GM21390 (cell line): ENCODE measurements at regions not wholly inside any gene's neighbourhood (a gene's known extent, or its start where the extent isn't known, plus 50 kb on each side); places are given as distances from the start of the nearest gene placed in this dataset.
"Not testable (repeated sequence)": the region's sequence is repeated elsewhere in the genome, so short reads cannot be mapped to it uniquely, and the experiment has no call there.

Experiments used
- ATAC-seq: cut with Tn5 transposase; IDR thresholded peaks from one replicate; pipeline ENCODE4 v1.9.1; 2021; ENCODE audit not compliant: unreplicated experiment

- ATAC-seq = no peak
Observed at GRCh38 chr7:68043546-68043945, 1046.9 kb downstream of the TYW1 start.

- no peak for ATAC-seq
Observed at GRCh38 chr7:68050627-68051026, 1054.0 kb downstream of the TYW1 start.

GRCh38 chr7:68058014-68058413 is 1061.4 kb downstream of the TYW1 start:
- ATAC-seq = no peak

- ATAC-seq = no peak
Observed at GRCh38 chr7:68063171-68063570, 1066.5 kb downstream of the TYW1 start.

- ATAC-seq = no peak
Observed at GRCh38 chr7:68065581-68065980, 1068.9 kb downstream of the TYW1 start.

- no peak for ATAC-seq
Observed at GRCh38 chr7:68067845-68068244, 1071.2 kb downstream of the TYW1 start.

- ATAC-seq = no peak
Observed at GRCh38 chr7:68070992-68071391, 1074.4 kb downstream of the TYW1 start.

- ATAC-seq = no peak
Observed at GRCh38 chr7:68073701-68074100, 1077.1 kb downstream of the TYW1 start.

GRCh38 chr7:68074242-68074641 is 1077.6 kb downstream of the TYW1 start:
- no peak for ATAC-seq

GRCh38 chr7:68078157-68078710 is 1081.6 kb downstream of the TYW1 start:
- ATAC-seq = no peak

GRCh38 chr7:68082066-68082960 is 1085.7 kb downstream of the TYW1 start:
- not testable (repeated sequence) for ATAC-seq

GRCh38 chr7:68082961-68083657 is 1086.5 kb downstream of the TYW1 start:
- ATAC-seq = not testable (repeated sequence)

- ATAC-seq = no peak
Observed at GRCh38 chr7:68087401-68087800, 1090.8 kb downstream of the TYW1 start.

GRCh38 chr7:68088879-68089278 is 1092.2 kb downstream of the TYW1 start:
- no peak for ATAC-seq

- ATAC-seq = not testable (repeated sequence)
Observed at GRCh38 chr7:68090256-68090655, 1093.6 kb downstream of the TYW1 start.

GRCh38 chr7:68103319-68103718 is 1106.7 kb downstream of the TYW1 start:
- ATAC-seq = no peak

GRCh38 chr7:68107261-68107660 is 1110.6 kb downstream of the TYW1 start:
- no peak for ATAC-seq

GRCh38 chr7:68107968-68108367 is 1111.3 kb downstream of the TYW1 start:
- ATAC-seq = no peak

GRCh38 chr7:68109299-68109698 is 1112.7 kb downstream of the TYW1 start:
- ATAC-seq = no peak

- ATAC-seq = no peak
Observed at GRCh38 chr7:68119411-68119810, 1122.8 kb downstream of the TYW1 start.

- no peak for ATAC-seq
Observed at GRCh38 chr7:68121056-68121455, 1124.4 kb downstream of the TYW1 start.

- ATAC-seq = no peak
Observed at GRCh38 chr7:68121655-68122054, 1125.0 kb downstream of the TYW1 start.
